Glomerular visceral epithelial cell (primary cell): ENCODE measurements at regions not wholly inside any gene's neighbourhood (a gene's known extent, or its start where the extent isn't known, plus 50 kb on each side); places are given as distances from the start of the nearest gene placed in this dataset.
"Not testable (repeated sequence)": the region's sequence is repeated elsewhere in the genome, so short reads cannot be mapped to it uniquely, and the experiment has no call there.

Experiments
- DNase-seq: peaks from one replicate; pipeline ENCODE4 v3.0.0-alpha.2; 2016; ENCODE audit errors: extremely low spot score

DNA sequence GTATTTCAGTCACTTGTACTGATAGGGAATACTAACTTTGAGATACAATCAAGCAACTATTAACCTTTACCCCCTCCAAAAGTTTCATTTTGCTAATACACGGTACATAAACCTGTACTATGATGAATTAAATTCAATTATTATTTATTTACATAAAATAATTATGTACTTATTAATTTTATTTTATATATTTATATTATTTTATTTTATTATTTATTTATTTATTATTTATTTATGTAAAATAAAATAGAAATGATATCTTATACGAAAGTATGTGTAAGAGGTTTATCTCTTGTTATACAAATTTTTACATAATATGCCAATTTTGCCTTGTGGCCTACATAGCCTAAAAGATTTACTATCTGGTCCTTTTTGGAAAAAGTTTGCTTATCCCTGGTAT is 564.3 kb downstream of the SLITRK5 start:
- DNase-seq = no peak

DNA sequence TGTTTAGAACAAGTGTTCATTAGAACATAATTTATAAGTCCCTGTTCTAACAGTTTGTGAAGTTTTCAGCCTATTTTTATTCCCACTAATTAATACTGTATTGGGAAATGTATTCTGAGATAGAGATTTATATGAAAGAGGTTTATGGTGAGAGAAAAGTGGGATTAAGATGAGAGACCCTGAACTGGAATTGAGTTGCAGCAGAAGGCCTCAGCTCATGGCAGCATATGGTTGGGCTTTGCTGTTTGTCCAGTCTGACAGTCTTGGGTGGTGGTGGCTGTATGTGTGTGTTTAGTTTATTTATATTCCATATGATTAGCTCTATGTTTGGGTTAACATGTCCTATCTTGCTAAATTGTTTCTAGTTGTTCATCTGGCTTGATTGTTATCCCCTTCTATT is 575.1 kb downstream of the SLITRK5 start:
- no peak for DNase-seq

- no peak for DNase-seq
Measured at GRCh38 chr13:88248393-88248792, 577.2 kb downstream of the SLITRK5 start.

- peak; percentile 76 for DNase-seq
Measured at GRCh38 chr13:88257706-88258105, 586.5 kb downstream of the SLITRK5 start.

DNA sequence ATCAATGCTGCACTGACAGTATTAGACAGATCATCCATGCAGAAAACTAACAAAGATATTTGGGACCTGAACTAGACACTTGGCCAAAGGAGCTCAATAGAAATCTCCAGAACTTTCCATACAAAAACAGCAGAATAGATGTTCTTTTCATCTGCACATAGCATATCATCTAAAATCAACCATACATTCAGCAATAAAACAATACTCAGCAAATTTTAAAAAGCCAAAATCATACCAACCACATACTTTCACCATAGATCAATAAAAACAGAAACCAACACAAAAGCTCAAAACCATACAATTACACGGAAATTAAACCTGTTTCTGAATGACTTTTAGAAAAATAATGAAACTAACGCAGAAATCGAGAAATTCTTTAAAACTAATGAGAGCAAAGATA is 592.6 kb downstream of the SLITRK5 start:
- DNase-seq = no peak

DNA sequence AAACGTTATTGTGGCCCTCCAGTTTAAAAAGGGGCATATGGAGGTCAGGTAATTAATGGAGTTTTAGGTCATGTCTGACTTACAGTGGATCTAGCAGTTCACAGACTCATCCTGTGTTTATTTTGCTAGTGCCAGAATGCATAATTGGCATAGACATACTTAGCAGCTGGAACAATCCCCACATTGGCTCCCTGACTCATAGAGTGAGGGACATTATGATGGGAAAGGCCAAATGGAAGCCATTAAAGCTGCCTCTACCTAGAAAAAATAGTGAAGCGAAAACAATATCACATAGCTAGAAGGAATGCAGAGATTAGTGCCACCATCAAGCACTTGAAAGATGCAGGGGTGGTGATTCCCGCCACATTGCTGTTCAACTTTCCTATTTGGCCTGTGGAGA is 610.7 kb downstream of the SLITRK5 start:
- no peak for DNase-seq

GRCh38 chr13:88285329-88285728 is 614.2 kb downstream of the SLITRK5 start:
- DNase-seq = no peak

- DNase-seq = no peak
Measured at GRCh38 chr13:88288326-88288725, 617.2 kb downstream of the SLITRK5 start.

GRCh38 chr13:88291731-88292130 is 620.6 kb downstream of the SLITRK5 start:
- DNase-seq = not testable (repeated sequence)

GRCh38 chr13:88294368-88294767 is 623.2 kb downstream of the SLITRK5 start:
- no peak for DNase-seq

DNA sequence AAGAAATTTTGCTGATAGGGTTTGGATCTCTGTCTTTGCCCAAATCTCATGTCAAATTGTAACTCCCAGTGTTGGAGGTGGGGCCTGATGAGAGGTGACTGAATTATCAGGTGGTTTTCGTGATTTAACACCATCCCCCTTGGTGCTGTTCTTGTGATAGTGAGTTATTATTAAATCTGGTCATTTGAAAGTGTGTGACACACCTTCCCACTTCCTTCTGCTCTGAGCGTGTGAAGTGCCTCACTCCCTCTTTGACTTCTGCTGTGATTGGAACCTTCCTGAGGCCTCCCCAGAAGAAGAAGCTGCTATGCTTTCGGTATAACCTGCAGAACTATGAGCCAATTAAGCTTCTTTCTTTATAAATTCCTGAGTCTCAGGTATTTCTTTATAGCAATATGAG is 632.0 kb downstream of the SLITRK5 start:
- DNase-seq = no peak

GRCh38 chr13:88303605-88304004 is 632.4 kb downstream of the SLITRK5 start:
- DNase-seq = no peak

GRCh38 chr13:88314496-88314895 is 643.3 kb downstream of the SLITRK5 start:
- no peak for DNase-seq

DNA sequence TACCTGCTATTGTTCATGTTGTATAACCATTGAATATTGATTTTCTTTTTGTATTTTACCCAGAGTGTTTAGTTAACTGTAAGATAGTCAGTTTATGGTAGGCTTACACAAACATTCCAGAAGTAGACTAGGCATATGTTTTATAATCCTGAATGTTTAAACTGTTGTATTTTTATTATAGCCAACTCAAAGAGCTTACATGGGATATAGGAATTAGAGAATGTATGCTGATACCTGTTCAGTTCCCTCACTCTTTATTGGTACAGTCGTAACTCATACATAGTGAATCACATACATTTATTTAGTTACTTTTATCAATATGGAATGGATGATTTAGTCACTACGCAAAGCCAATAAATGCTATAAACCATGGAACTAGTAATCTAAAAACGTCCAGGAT is 657.9 kb downstream of the SLITRK5 start:
- no peak for DNase-seq

GRCh38 chr13:88339271-88339741 is 668.1 kb downstream of the SLITRK5 start:
- DNase-seq = no peak

GRCh38 chr13:88345171-88345847 is 674.1 kb downstream of the SLITRK5 start:
- no peak for DNase-seq

DNA sequence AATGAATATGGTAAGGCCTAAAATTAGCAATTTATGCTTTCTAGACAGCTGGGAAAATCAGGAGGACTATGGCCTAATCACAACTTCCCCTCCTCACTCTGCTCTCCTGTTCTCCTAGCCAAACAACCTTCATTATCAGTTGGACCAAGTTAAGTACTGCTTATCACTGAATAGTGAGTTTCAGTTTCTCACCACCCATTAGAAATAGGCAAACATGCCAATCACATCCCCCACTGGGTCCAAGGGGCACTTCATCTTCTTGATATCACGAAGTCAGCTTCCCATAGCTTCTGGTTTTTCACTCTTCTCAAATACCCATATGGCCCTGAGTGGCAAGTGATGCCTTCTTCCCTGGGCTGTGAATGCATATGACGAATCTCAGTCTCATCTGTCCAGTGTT is 689.6 kb downstream of the SLITRK5 start:
- DNase-seq = no peak

- DNase-seq = no peak
Measured at GRCh38 chr13:88369866-88370265, 698.7 kb downstream of the SLITRK5 start.

- no peak for DNase-seq
Measured at GRCh38 chr13:88376760-88377388, 705.7 kb downstream of the SLITRK5 start.

DNA sequence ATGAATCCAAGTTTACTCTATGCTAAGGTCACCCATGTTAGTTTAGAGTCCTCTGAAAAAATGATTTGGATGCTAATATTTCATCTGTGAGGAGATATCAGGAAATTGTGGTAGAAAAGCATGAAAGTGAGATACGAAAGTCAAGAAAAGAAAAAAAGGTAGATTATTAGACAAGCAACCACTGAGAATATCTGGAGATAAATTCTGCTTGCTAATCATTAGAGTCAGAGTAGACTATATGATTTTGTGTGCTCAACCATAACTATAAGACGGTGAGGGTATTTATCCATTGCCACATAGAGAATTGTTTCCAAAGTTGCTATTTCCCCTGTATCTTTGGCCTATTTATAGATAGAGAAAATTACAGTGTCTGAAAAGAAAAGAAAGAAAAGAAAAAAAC is 706.7 kb downstream of the SLITRK5 start:
- no peak for DNase-seq

- no peak for DNase-seq
Measured at GRCh38 chr13:88384542-88384941, 713.4 kb downstream of the SLITRK5 start.

DNA sequence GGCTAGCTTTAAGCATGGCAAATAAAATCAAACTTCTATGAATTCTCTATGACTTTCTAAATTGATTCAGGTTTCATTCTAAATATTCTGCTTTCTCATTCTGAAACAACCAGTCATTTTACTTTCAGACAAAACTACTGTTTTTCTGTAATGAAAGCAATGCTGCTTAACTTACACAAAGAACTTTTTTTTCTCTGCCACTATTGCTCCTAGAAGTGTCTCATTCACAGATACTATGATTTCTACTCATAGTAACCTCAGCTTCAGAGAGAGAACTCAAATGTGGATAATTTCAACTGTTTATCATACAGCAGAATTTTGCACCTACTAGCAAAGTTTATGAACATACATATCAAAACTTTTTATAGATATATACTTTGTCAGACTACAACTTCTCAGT is 724.6 kb downstream of the SLITRK5 start:
- no peak for DNase-seq

DNA sequence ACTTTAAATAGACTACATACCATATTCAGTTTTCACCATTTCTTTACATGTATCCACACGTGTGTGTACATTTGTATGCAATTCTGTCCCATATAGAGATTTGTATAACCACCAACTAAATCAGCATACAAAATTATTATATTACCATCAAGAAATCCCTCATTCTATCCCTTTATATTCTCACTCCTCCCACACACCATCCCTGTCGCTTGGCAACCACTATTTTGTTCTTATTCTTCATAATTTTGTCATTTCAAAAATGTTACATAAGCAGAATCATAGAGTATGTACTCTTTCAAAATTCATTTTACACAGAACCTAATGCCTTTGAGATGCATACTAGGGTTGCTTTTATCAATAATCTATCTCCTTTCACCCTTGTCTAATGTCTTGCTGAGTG is 740.5 kb downstream of the SLITRK5 start:
- no peak for DNase-seq

DNA sequence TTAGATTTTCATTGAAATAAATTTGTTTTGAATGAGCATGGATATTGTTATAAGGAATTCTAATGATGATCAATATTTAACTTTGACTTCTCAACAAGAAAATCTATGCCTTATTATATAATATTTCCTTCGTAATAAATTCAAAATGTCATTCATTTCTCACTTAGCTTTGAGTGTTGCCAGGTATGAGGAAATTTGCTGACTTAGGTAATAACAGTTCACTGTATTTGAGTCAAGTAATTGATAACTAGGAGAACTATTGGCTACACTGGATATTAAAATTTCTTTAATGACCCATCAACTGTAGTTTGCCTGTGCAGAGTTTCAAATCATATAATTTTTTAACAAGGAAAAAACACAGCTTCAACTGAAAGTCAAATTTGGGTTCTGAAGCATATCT is 746.6 kb downstream of the SLITRK5 start:
- no peak for DNase-seq
